Neural cell (in vitro differentiated cells): ENCODE measurements at regions not wholly inside any gene's neighbourhood (a gene's known extent, or its start where the extent isn't known, plus 50 kb on each side); places are given as distances from the start of the nearest gene placed in this dataset.

Source experiments
- H2AFZ ChIP-seq: fragments of 200-600, 300-800 bp; sonication (generic), shearing (Covaris generic); 2 replicates; pipeline ENCODE4 v1.6.0; 2014; ENCODE audit warnings: low read depth, mild to moderate bottlenecking, antibody characterized with exemption, low read length, moderate library complexity
- H3F3A ChIP-seq: fragments of 200-600 bp; shearing (Covaris generic); 2 replicates; pipeline ENCODE4 v1.6.1; 2016; ENCODE audit warnings: mild to moderate bottlenecking, moderate library complexity, mixed read lengths, antibody characterized with exemption, low read length; ENCODE audit not compliant: insufficient read depth, poor library complexity, severe bottlenecking
- H3K27ac ChIP-seq: fragments of 200-600, 300-800 bp; sonication (generic), shearing (Covaris generic); 2 replicates; pipeline ENCODE4 v1.5.1; 2014; ENCODE audit warnings: mild to moderate bottlenecking, low read length, moderate library complexity
- H3K27me3 ChIP-seq: fragments of 300-800, 200-600 bp; sonication (generic), shearing (Covaris generic); 2 replicates; pipeline ENCODE4 v1.6.0; 2014; ENCODE audit warnings: mild to moderate bottlenecking, low read depth, low read length, moderate library complexity; ENCODE audit not compliant: insufficient read depth
- H3K36me3 ChIP-seq: fragments of 300-800, 200-600 bp; sonication (generic), shearing (Covaris generic); 2 replicates; pipeline ENCODE4 v1.5.1; 2014; ENCODE audit warnings: mild to moderate bottlenecking, antibody characterized with exemption, low read length, moderate library complexity; ENCODE audit not compliant: insufficient read depth
- H3K4me2 ChIP-seq: fragments of 300-800, 200-600 bp; sonication (generic), shearing (Covaris generic); 2 replicates; pipeline ENCODE4 v1.6.0; 2014; ENCODE audit warnings: mild to moderate bottlenecking, low read length
- H3K4me3 ChIP-seq: fragments of 300-800, 200-600 bp; sonication (generic), shearing (Covaris generic); 2 replicates; pipeline ENCODE4 v1.5.1; 2014; ENCODE audit warnings: mild to moderate bottlenecking, low read length, moderate library complexity
- H3K79me2 ChIP-seq: fragments of 200-600 bp; shearing (Covaris generic); replicated peaks from 2 replicates; pipeline ENCODE4 v1.6.0; 2014; ENCODE audit warnings: mild to moderate bottlenecking, low read length, moderate library complexity; ENCODE audit not compliant: insufficient read depth
- H3K9ac ChIP-seq: fragments of 300-800, 200-600 bp; sonication (generic), shearing (Covaris generic); 2 replicates; pipeline ENCODE4 v1.6.1; 2016; ENCODE audit warnings: mild to moderate bottlenecking, low read length, mixed read lengths
- H3K9me2 ChIP-seq: fragments of 200-600 bp; shearing (Covaris generic); 2 replicates; pipeline ENCODE4 v1.6.1; 2016; ENCODE audit warnings: mild to moderate bottlenecking, low read length, mixed read lengths; ENCODE audit not compliant: insufficient read depth
- H3K9me3 ChIP-seq: fragments of 200-600, 300-800 bp; sonication (generic), shearing (Covaris generic); 2 replicates; pipeline ENCODE4 v1.6.1; 2016; ENCODE audit warnings: mild to moderate bottlenecking, mixed run types, low read length, moderate library complexity, mixed read lengths
- H4K20me1 ChIP-seq: fragments of 200-600 bp; shearing (Covaris generic); 2 replicates; pipeline ENCODE4 v1.6.1; 2016; ENCODE audit warnings: mild to moderate bottlenecking, mixed run types; ENCODE audit not compliant: insufficient read depth
- EP300 ChIP-seq: fragments of 450-650 bp; conservative IDR thresholded peaks from 2 replicates; pipeline ENCODE4 v1.6.1; 2014; ENCODE audit warnings: antibody characterized with exemption, mild to moderate bottlenecking, moderate library complexity; ENCODE audit not compliant: poor library complexity, severe bottlenecking
- EZH2 ChIP-seq: fragments of 200-600, 300-800 bp; shearing (Covaris generic), sonication (generic); IDR thresholded peaks from 2 replicates; pipeline ENCODE4 v1.6.1; 2014; ENCODE audit warnings: antibody characterized with exemption, low read length, borderline replicate concordance, mild to moderate bottlenecking; ENCODE audit not compliant: insufficient read depth, poor library complexity, severe bottlenecking
- MXI1 ChIP-seq: fragments of 450-650 bp; conservative IDR thresholded peaks from 2 replicates; pipeline ENCODE4 v1.6.1; 2014; ENCODE audit warnings: antibody characterized with exemption, mild to moderate bottlenecking; ENCODE audit not compliant: poor library complexity, severe bottlenecking
- POLR2AphosphoS5 ChIP-seq: IDR thresholded peaks from 2 replicates; pipeline ENCODE4 v1.6.1; 2012
- RAD21 ChIP-seq: fragments of 450-650 bp; conservative IDR thresholded peaks from 2 replicates; pipeline ENCODE4 v1.6.1; 2014; ENCODE audit warnings: antibody characterized with exemption, mild to moderate bottlenecking, moderate library complexity
- REST ChIP-seq: IDR thresholded peaks from 2 replicates; pipeline ENCODE4 v1.6.1; 2012; ENCODE audit warnings: borderline replicate concordance
- SMC3 ChIP-seq: fragments of 450-650 bp; conservative IDR thresholded peaks from 2 replicates; pipeline ENCODE4 v1.6.1; 2014; ENCODE audit warnings: antibody characterized with exemption, mild to moderate bottlenecking, moderate library complexity; ENCODE audit not compliant: poor library complexity
- TAF1 ChIP-seq: IDR thresholded peaks from 2 replicates; pipeline ENCODE4 v1.6.1; 2012; ENCODE audit warnings: low read depth
- TF ChIP-seq, protein P1 (sequence below): fragments of 450-650 bp; IDR thresholded peaks from 2 replicates; pipeline ENCODE4 v1.5.1; 2014; ENCODE audit warnings: antibody characterized with exemption, mild to moderate bottlenecking, moderate library complexity; ENCODE audit not compliant: poor library complexity, severe bottlenecking

DNA sequence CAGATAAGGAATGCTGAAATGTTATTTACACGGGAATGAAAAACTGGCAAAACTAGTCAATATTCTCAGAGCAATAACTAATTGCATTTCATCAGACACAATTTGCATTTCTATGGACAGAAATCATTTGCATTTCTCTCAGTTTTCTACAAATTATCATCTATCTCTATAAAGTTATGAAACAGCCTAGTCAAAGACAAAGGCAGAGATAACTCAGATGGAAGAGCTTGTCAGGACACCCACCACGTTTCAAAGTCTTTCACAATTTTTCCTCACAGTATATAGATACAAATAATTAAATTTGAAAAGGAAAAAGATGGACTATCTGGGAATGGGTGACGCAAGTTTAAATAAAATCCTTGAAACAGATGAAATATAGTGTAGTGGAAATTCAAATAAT, 230.8 kb downstream of the GASK1B start:
- TF ChIP-seq REST (no peak), MXI1 (no peak), POLR2AphosphoS5 (no peak), EZH2 (no peak), RAD21 (no peak), SMC3 (no peak), TAF1 (no peak), EP300 (no peak)
- TF ChIP-seq, protein P1, sequence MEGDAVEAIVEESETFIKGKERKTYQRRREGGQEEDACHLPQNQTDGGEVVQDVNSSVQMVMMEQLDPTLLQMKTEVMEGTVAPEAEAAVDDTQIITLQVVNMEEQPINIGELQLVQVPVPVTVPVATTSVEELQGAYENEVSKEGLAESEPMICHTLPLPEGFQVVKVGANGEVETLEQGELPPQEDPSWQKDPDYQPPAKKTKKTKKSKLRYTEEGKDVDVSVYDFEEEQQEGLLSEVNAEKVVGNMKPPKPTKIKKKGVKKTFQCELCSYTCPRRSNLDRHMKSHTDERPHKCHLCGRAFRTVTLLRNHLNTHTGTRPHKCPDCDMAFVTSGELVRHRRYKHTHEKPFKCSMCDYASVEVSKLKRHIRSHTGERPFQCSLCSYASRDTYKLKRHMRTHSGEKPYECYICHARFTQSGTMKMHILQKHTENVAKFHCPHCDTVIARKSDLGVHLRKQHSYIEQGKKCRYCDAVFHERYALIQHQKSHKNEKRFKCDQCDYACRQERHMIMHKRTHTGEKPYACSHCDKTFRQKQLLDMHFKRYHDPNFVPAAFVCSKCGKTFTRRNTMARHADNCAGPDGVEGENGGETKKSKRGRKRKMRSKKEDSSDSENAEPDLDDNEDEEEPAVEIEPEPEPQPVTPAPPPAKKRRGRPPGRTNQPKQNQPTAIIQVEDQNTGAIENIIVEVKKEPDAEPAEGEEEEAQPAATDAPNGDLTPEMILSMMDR = no peak
- Histone ChIP-seq H3K9me2 (no peaks in the 10 kb centered on the region), H3K4me2 (no peak overlapping the region), H3K9me3 (no peaks in the 10 kb centered on the region), H3K27ac (no peak overlapping the region), H3K79me2 (no peaks in the 10 kb centered on the region), H3K27me3 (no peaks in the 10 kb centered on the region), H2AFZ (no peak overlapping the region), H3K4me3 (no peak overlapping the region), H3K36me3 (no peaks in the 10 kb centered on the region), H3K9ac (no peak overlapping the region), H3F3A (no peaks in the 10 kb centered on the region), H4K20me1 (no peaks in the 10 kb centered on the region)

DNA sequence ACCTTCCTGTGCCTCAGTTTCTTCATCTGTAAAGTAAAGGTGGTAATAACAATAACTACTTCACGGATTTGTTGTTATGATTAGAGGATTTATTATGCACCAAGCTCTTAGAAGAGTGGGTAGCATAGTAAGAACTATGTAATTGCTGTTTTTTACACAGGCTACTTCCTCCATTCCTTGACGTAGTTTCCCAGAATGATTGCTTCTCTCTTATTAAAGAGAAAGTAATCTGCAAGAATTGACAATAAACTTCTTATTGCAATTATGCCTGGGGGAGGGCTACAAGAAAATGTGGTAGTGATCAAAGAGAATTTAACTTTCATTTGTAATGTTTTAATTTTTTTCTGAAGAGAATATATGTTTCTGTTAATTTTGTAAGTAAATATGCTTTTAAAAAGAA, 238.7 kb downstream of the GASK1B start:
- H3K27ac ChIP-seq = no peak overlapping the region
- H3K79me2 ChIP-seq = no peaks in the 10 kb centered on the region
- H3K9me2 ChIP-seq = no peaks in the 10 kb centered on the region
- no peak for TF ChIP-seq REST
- TF ChIP-seq, protein P1 = no peak
- TF ChIP-seq MXI1 = no peak
- TF ChIP-seq SMC3 = no peak
- TF ChIP-seq EP300 = no peak
- no peak for TF ChIP-seq POLR2AphosphoS5
- TF ChIP-seq RAD21 = no peak
- TF ChIP-seq TAF1 = no peak
- no peak overlapping the region for H3K4me2 ChIP-seq
- H3K9ac ChIP-seq = no peak overlapping the region
- H3F3A ChIP-seq = no peaks in the 10 kb centered on the region
- no peak overlapping the region for H3K4me3 ChIP-seq
- no peaks in the 10 kb centered on the region for H3K27me3 ChIP-seq
- H3K36me3 ChIP-seq = no peaks in the 10 kb centered on the region
- H2AFZ ChIP-seq = no peak overlapping the region
- no peaks in the 10 kb centered on the region for H3K9me3 ChIP-seq
- no peaks in the 10 kb centered on the region for H4K20me1 ChIP-seq
